ENCODE measurements at regions not wholly inside any gene's neighbourhood (a gene's known extent, or its start where the extent isn't known, plus 50 kb on each side); places are given as distances from the start of the nearest gene placed in this dataset.

DNA sequence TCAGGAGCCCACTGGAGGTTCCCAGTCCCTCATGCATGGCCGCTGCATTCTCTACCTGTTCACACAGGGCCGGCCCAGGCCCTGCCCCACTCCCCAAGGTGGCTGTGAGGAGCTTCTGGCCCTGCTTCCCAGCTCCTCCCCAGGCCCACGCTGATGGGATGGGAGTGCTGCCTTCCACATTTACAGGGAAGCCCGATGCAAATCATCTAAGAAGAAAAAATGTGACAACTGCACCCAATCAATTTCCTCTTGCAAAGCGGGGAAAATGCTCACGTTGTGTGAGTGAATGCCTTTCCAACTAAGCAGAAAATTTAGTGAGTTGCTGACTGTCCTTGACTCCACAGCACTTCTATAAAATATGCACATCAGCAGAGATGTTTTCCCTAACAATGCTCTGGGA, 485.8 kb upstream of the MGMT start:
- no peak for TF ChIP-seq POLR2AphosphoS5 (IDR thresholded peaks at IDR 0.05; ENCODE audit: low read depth, low read length)
- no peak for TF ChIP-seq REST (IDR thresholded peaks at IDR 0.05; ENCODE audit: insufficient read depth in 1 of 2, low read depth in 2 of 2, low read length in 2 of 2)
- TF ChIP-seq TAF1 (IDR thresholded peaks at IDR 0.05; ENCODE audit: borderline replicate concordance, insufficient read depth, low read length): no peak
- no peak for TF ChIP-seq FOXP2 (optimal IDR thresholded peaks at IDR 0.05; ENCODE audit: borderline replicate concordance, extremely low read depth, extremely low read length, insufficient read depth)
- no peak for TF ChIP-seq SIN3A (IDR thresholded peaks at IDR 0.05; ENCODE audit: borderline replicate concordance, insufficient read depth, low read length)

DNA sequence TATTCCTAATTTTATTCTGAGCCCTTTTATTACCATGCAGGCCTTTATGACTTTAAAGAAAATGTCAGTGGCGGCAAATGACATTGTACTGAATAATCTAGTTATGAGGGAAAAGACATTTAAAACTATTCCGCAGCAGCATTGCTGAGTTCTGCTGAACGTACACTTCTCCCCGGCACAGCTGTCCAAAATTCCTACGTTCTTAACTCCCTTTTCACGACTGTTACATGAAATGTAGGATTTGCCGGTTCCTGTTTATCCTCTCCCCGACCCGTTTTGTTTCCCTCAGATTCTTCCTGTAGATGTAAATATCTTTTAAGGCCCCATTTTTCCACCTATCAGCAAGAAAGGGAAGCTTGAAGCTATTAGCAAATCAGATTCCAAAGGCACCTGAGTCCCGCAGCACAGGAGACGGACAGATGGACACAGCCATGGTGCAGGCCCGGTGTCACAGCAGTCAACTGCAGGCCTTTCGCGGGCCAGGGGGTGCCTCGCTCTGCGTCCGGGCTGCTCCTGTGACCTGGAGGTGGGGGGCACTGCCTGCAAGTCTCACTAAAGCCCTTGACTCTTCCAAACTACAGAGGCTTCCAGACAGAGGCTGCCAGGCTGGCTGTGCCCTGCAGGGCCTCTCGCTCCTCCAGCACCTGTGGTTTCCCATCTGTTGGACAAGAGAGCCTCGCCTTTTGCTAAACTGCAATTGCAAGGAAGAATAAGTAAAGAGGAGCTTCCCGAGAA, 485.0 kb upstream of the MGMT start:
- TF ChIP-seq TAF1 (IDR thresholded peaks at IDR 0.05; ENCODE audit: borderline replicate concordance, insufficient read depth, low read length) (no peak), FOXP2 (optimal IDR thresholded peaks at IDR 0.05; ENCODE audit: borderline replicate concordance, extremely low read depth, extremely low read length, insufficient read depth) (no peak), POLR2AphosphoS5 (IDR thresholded peaks at IDR 0.05; ENCODE audit: low read depth, low read length) (no peak), SIN3A (IDR thresholded peaks at IDR 0.05; ENCODE audit: borderline replicate concordance, insufficient read depth, low read length) (no peak), REST (IDR thresholded peaks at IDR 0.05; ENCODE audit: insufficient read depth in 1 of 2, low read depth in 2 of 2, low read length in 2 of 2) (no peak)

GRCh38 chr10:128982616-128982915, 484.5 kb upstream of the MGMT start:
- no peak for TF ChIP-seq POLR2AphosphoS5 (IDR thresholded peaks at IDR 0.05; ENCODE audit: low read depth, low read length)
- no peak for TF ChIP-seq REST (IDR thresholded peaks at IDR 0.05; ENCODE audit: insufficient read depth in 1 of 2, low read depth in 2 of 2, low read length in 2 of 2)
- TF ChIP-seq TAF1 (IDR thresholded peaks at IDR 0.05; ENCODE audit: borderline replicate concordance, insufficient read depth, low read length): no peak
- no peak for TF ChIP-seq FOXP2 (optimal IDR thresholded peaks at IDR 0.05; ENCODE audit: borderline replicate concordance, extremely low read depth, extremely low read length, insufficient read depth)
- TF ChIP-seq SIN3A (IDR thresholded peaks at IDR 0.05; ENCODE audit: borderline replicate concordance, insufficient read depth, low read length): no peak

DNA sequence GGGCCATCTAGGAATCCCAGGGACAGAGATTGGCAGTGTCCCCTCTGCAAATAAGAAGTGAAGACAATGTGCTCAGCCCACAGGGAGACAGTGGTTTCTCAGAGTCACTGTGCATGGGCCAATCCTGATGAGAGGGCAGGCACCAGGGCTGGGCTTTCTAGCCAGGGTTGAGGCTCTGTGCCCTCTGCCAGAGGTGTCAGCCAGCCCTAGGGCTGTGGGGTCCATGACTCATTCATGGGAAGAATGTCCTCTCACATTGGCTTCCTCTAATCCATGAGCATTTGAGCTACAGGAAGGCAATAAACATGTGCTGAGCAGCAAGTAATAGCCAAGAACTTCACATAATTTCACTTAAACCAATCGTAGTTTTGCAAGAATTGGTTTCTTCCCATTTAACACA, 482.0 kb upstream of the MGMT start:
- no peak for TF ChIP-seq POLR2AphosphoS5 (IDR thresholded peaks at IDR 0.05; ENCODE audit: low read depth, low read length)
- no peak for TF ChIP-seq FOXP2 (optimal IDR thresholded peaks at IDR 0.05; ENCODE audit: borderline replicate concordance, extremely low read depth, extremely low read length, insufficient read depth)
- no peak for TF ChIP-seq SIN3A (IDR thresholded peaks at IDR 0.05; ENCODE audit: borderline replicate concordance, insufficient read depth, low read length)
- TF ChIP-seq TAF1 (IDR thresholded peaks at IDR 0.05; ENCODE audit: borderline replicate concordance, insufficient read depth, low read length): no peak
- no peak for TF ChIP-seq REST (IDR thresholded peaks at IDR 0.05; ENCODE audit: insufficient read depth in 1 of 2, low read depth in 2 of 2, low read length in 2 of 2)

Measured in PFSK-1 (cell line).